HG02970 (cell line): ENCODE measurements at regions not wholly inside any gene's neighbourhood (a gene's known extent, or its start where the extent isn't known, plus 50 kb on each side); places are given as distances from the start of the nearest gene placed in this dataset.
"Not testable (repeated sequence)": the region's sequence is repeated elsewhere in the genome, so short reads cannot be mapped to it uniquely, and the experiment has no call there.

Experiments used
- ATAC-seq: cut with Tn5 transposase; IDR thresholded peaks from one replicate; pipeline ENCODE4 v1.9.1; 2021; ENCODE audit warnings: mild to moderate bottlenecking, moderate library complexity, moderate number of reproducible peaks; ENCODE audit not compliant: unreplicated experiment, low FRiP score

- no peak for ATAC-seq
Observed at GRCh38 chr13:86409466-86410241, 610.4 kb upstream of the SLITRK6 start.

- no peak for ATAC-seq
Observed at GRCh38 chr13:86425170-86425815, 626.1 kb upstream of the SLITRK6 start.

GRCh38 chr13:86426437-86426836, 627.2 kb upstream of the SLITRK6 start:
- ATAC-seq, result no peak

- ATAC-seq, result no peak
Observed at GRCh38 chr13:86429756-86430155, 630.5 kb upstream of the SLITRK6 start.

GRCh38 chr13:86438034-86438433, 638.8 kb upstream of the SLITRK6 start:
- ATAC-seq, result no peak

- ATAC-seq, result no peak
Observed at GRCh38 chr13:86445206-86445605, 646.0 kb upstream of the SLITRK6 start.

GRCh38 chr13:86445672-86446071, 646.5 kb upstream of the SLITRK6 start:
- no peak for ATAC-seq

- ATAC-seq, result no peak
Observed at GRCh38 chr13:86446311-86446710, 647.1 kb upstream of the SLITRK6 start.

GRCh38 chr13:86447479-86447878, 648.3 kb upstream of the SLITRK6 start:
- ATAC-seq, result no peak

GRCh38 chr13:86462011-86462410, 662.8 kb upstream of the SLITRK6 start:
- no peak for ATAC-seq

GRCh38 chr13:86464193-86464592, 665.0 kb upstream of the SLITRK6 start:
- ATAC-seq, result no peak

GRCh38 chr13:86474971-86475370, 675.8 kb upstream of the SLITRK6 start:
- ATAC-seq, result no peak

- ATAC-seq, result no peak
Observed at GRCh38 chr13:86476656-86477055, 677.4 kb upstream of the SLITRK6 start.

GRCh38 chr13:86486582-86486981, 687.4 kb upstream of the SLITRK6 start:
- no peak for ATAC-seq

GRCh38 chr13:86491121-86491520, 691.9 kb upstream of the SLITRK6 start:
- no peak for ATAC-seq

GRCh38 chr13:86501931-86502330, 702.7 kb upstream of the SLITRK6 start:
- ATAC-seq, result not testable (repeated sequence)

GRCh38 chr13:86510792-86511191, 711.6 kb upstream of the SLITRK6 start:
- ATAC-seq, result no peak

GRCh38 chr13:86541461-86541860, 742.2 kb upstream of the SLITRK6 start:
- no peak for ATAC-seq

GRCh38 chr13:86554066-86554465, 754.8 kb upstream of the SLITRK6 start:
- ATAC-seq, result no peak

GRCh38 chr13:86559901-86560300, 760.7 kb upstream of the SLITRK6 start:
- no peak for ATAC-seq

GRCh38 chr13:86562866-86563265, 763.6 kb upstream of the SLITRK6 start:
- no peak for ATAC-seq

GRCh38 chr13:86563308-86563707, 764.1 kb upstream of the SLITRK6 start:
- no peak for ATAC-seq
